AG04450 (cell line): ENCODE measurements at regions not wholly inside any gene's neighbourhood (a gene's known extent, or its start where the extent isn't known, plus 50 kb on each side); places are given as distances from the start of the nearest gene placed in this dataset.

ENCODE experiments used
- CTCF ChIA-PET: fragments of 300-600, 350-600 bp; formaldehyde crosslinking; extraction: SDS; loops from one replicate; lab custom pipeline; 2022; ENCODE audit warnings: antibody characterized with exemption, inconsistent platforms; lab: Charles Lee
- POLR2A ChIA-PET: fragments of 350-600 bp; formaldehyde crosslinking; extraction: SDS; loops from one replicate; lab custom pipeline; 2021; ENCODE audit warnings: antibody characterized with exemption, inconsistent platforms; lab: Yijun Ruan, JAX
- DNase-seq: peaks from one replicate; pipeline ENCODE4 v3.0.0-alpha.2; 2011; ENCODE audit warnings: low read depth, low spot score
- H3K27ac ChIP-seq: one replicate; pipeline ENCODE4 v1.5.1; 2012; ENCODE audit warnings: low read depth, low read length, control low read depth
- H3K27me3 ChIP-seq: one replicate; pipeline ENCODE4 v1.6.0; 2012; ENCODE audit warnings: low read length; ENCODE audit not compliant: control insufficient read depth, insufficient read depth
- H3K4me3 ChIP-seq: 2 replicates; pipeline ENCODE4 v1.5.1; 2011; ENCODE audit warnings: mild to moderate bottlenecking, low read depth, low read length, control low read depth
- H3K9me3 ChIP-seq: 2 replicates; pipeline ENCODE4 v1.5.1; 2012; ENCODE audit warnings: low read length; ENCODE audit not compliant: control insufficient read depth, insufficient read depth
- CTCF ChIP-seq: IDR thresholded peaks from 2 replicates; pipeline ENCODE4 v1.5.1; 2011; ENCODE audit warnings: low read depth, low read length, control low read depth, inconsistent platforms

- POLR2A ChIA-PET = no interaction called here
- CTCF ChIA-PET = interaction anchor here (1.0 to 5.5 kb wide), 2 partner anchors 11 to 539 kb away, joined by 4 to 141 read pairs; no protein-coding TSS in a partner anchor
- DNase-seq = no peak
- no peaks in the 10 kb centered on the region for H3K9me3 ChIP-seq
- TF ChIP-seq CTCF = no peak
- H3K27me3 ChIP-seq = no peaks in the 10 kb centered on the region
- no peak overlapping the region for H3K27ac ChIP-seq
- no peak overlapping the region for H3K4me3 ChIP-seq
Measured at GRCh38 chr2:57908736-57909161, 137.9 kb upstream of the VRK2 start.

GRCh38 chr2:57918126-57918525 lies 128.5 kb upstream of the VRK2 start:
- Histone ChIP-seq H3K27ac (no peak overlapping the region), H3K9me3 (no peaks in the 10 kb centered on the region), H3K4me3 (no peak overlapping the region), H3K27me3 (no peaks in the 10 kb centered on the region)
- CTCF ChIA-PET = interaction anchor here (1.3 kb wide), 1 partner anchor 12 kb away, joined by 6 read pairs; no protein-coding TSS in a partner anchor
- no peak for TF ChIP-seq CTCF
- DNase-seq = no peak
- POLR2A ChIA-PET = interaction anchor here (0.6 kb wide), 1 partner anchor 1494 kb away, joined by 3 read pairs; no protein-coding TSS in a partner anchor

GRCh38 chr2:57920342-57920939 lies 126.2 kb upstream of the VRK2 start:
- no peak for DNase-seq
- ChIA-PET POLR2A (no interaction called here), CTCF (interaction anchor here (0.7 to 4.9 kb wide), 2 partner anchors 11 to 15 kb away, joined by 4 to 18 read pairs; no protein-coding TSS in a partner anchor)
- Histone ChIP-seq H3K27ac (no peak overlapping the region), H3K9me3 (no peaks in the 10 kb centered on the region), H3K4me3 (no peak overlapping the region), H3K27me3 (no peaks in the 10 kb centered on the region)
- TF ChIP-seq CTCF = no peak

- no peak for TF ChIP-seq CTCF
- ChIA-PET CTCF (no interaction called here), POLR2A (no interaction called here)
- Histone ChIP-seq H3K4me3 (no peak overlapping the region), H3K9me3 (no peaks in the 10 kb centered on the region), H3K27me3 (no peaks in the 10 kb centered on the region), H3K27ac (no peak overlapping the region)
- DNase-seq = no peak
Measured at GRCh38 chr2:57934659-57935058, 111.9 kb upstream of the VRK2 start.

- DNase-seq = no peak
- Histone ChIP-seq H3K27ac (no peak overlapping the region), H3K9me3 (no peaks in the 10 kb centered on the region), H3K4me3 (no peak overlapping the region), H3K27me3 (no peaks in the 10 kb centered on the region)
- CTCF ChIA-PET = interaction anchor here (1.4 kb wide), 1 partner anchor 30 kb away, joined by 5 read pairs; no protein-coding TSS in a partner anchor
- POLR2A ChIA-PET = no interaction called here
- no peak for TF ChIP-seq CTCF
Measured at GRCh38 chr2:57936216-57936615, 110.4 kb upstream of the VRK2 start.
